H9 (cell line): ENCODE measurements at regions not wholly inside any gene's neighbourhood (a gene's known extent, or its start where the extent isn't known, plus 50 kb on each side); places are given as distances from the start of the nearest gene placed in this dataset.

ENCODE experiments used
- DNase-seq: peaks from one replicate; pipeline ENCODE4 v3.0.0-alpha.2; 2017
- H2AFZ ChIP-seq: one replicate; pipeline ENCODE4 v1.6.1; 2013; ENCODE audit warnings: mild to moderate bottlenecking, low read length, control low read depth, moderate library complexity
- H2AK5ac ChIP-seq: 2 replicates; pipeline ENCODE4 v1.6.1; 2013; ENCODE audit warnings: low read length, control low read depth, mixed read lengths; ENCODE audit not compliant: insufficient read length
- H2BK120ac ChIP-seq: one replicate; pipeline ENCODE4 v1.6.1; 2013; ENCODE audit warnings: low read depth, mild to moderate bottlenecking, low read length, control low read depth, inconsistent platforms; ENCODE audit not compliant: poor library complexity, severe bottlenecking
- H2BK12ac ChIP-seq: 2 replicates; pipeline ENCODE4 v1.6.1; 2013; ENCODE audit warnings: low read length, control low read depth, mixed read lengths, low read depth; ENCODE audit not compliant: insufficient read length
- H2BK15ac ChIP-seq: 2 replicates; pipeline ENCODE4 v1.6.1; 2013; ENCODE audit warnings: low read depth, low read length, control low read depth
- H2BK20ac ChIP-seq: one replicate; pipeline ENCODE4 v1.6.1; 2013; ENCODE audit warnings: low read depth, mild to moderate bottlenecking, low read length, control low read depth, inconsistent platforms; ENCODE audit not compliant: poor library complexity, severe bottlenecking
- H2BK5ac ChIP-seq: 2 replicates; pipeline ENCODE4 v1.6.1; 2013; ENCODE audit warnings: low read length, control low read depth, mixed read lengths; ENCODE audit not compliant: insufficient read length
- H3K14ac ChIP-seq: 2 replicates; pipeline ENCODE4 v1.6.1; 2013; ENCODE audit warnings: low read length, control low read depth; ENCODE audit not compliant: insufficient read depth
- H3K18ac ChIP-seq: 2 replicates; pipeline ENCODE4 v1.6.1; 2013; ENCODE audit warnings: low read depth, mild to moderate bottlenecking, mixed read lengths, low read length, control low read depth; ENCODE audit not compliant: insufficient read length
- H3K23ac ChIP-seq: 2 replicates; pipeline ENCODE4 v1.6.1; 2013; ENCODE audit warnings: low read length, control low read depth, mixed read lengths, low read depth; ENCODE audit not compliant: insufficient read length
- H3K23me2 ChIP-seq: 2 replicates; pipeline ENCODE4 v1.6.1; 2013; ENCODE audit warnings: low read depth, mild to moderate bottlenecking, mixed read lengths, low read length, control low read depth; ENCODE audit not compliant: insufficient read length, poor library complexity, severe bottlenecking
- H3K27ac ChIP-seq: 2 replicates; pipeline ENCODE4 v1.5.1; 2013; ENCODE audit warnings: low read length, control low read depth, mixed read lengths, low read depth; ENCODE audit not compliant: insufficient read length
- H3K27me3 ChIP-seq: 2 replicates; pipeline ENCODE4 v1.6.1; 2013; ENCODE audit warnings: low read length, control low read depth, inconsistent platforms; ENCODE audit not compliant: insufficient read depth
- H3K4ac ChIP-seq: 2 replicates; pipeline ENCODE4 v1.6.1; 2013; ENCODE audit warnings: low read depth, mild to moderate bottlenecking, control low read depth, inconsistent platforms, low read length, moderate library complexity
- H3K4me1 ChIP-seq: 2 replicates; pipeline ENCODE4 v1.6.1; 2013; ENCODE audit warnings: low read length, control low read depth, inconsistent platforms; ENCODE audit not compliant: insufficient read depth
- H3K4me2 ChIP-seq: 2 replicates; pipeline ENCODE4 v1.6.1; 2013; ENCODE audit warnings: low read length, control low read depth, mixed read lengths; ENCODE audit not compliant: insufficient read length, insufficient read depth
- H3K56ac ChIP-seq: 2 replicates; pipeline ENCODE4 v1.6.1; 2013; ENCODE audit warnings: low read depth, mild to moderate bottlenecking, mixed read lengths, low read length, control low read depth; ENCODE audit not compliant: insufficient read length
- H3K79me1 ChIP-seq: 2 replicates; pipeline ENCODE4 v1.6.1; 2013; ENCODE audit warnings: low read depth, mild to moderate bottlenecking, moderate library complexity, low read length, control low read depth, inconsistent platforms; ENCODE audit not compliant: insufficient read depth, poor library complexity, severe bottlenecking
- H3K79me2 ChIP-seq: 2 replicates; pipeline ENCODE4 v1.6.1; 2013; ENCODE audit warnings: low read length, control low read depth, inconsistent platforms; ENCODE audit not compliant: insufficient read depth
- H3K9ac ChIP-seq: 2 replicates; pipeline ENCODE4 v1.6.1; 2013; ENCODE audit warnings: low read length, control low read depth, mixed read lengths; ENCODE audit not compliant: insufficient read length; ENCODE audit errors: extremely low read depth
- H3K9me3 ChIP-seq: one replicate; pipeline ENCODE4 v1.6.1; 2013; ENCODE audit warnings: low read depth, low read length, inconsistent platforms; ENCODE audit not compliant: control insufficient read depth
- H3T11ph ChIP-seq: one replicate; pipeline ENCODE4 v1.6.1; 2013; ENCODE audit warnings: mild to moderate bottlenecking, low read length, control low read depth, inconsistent platforms
- H4K20me1 ChIP-seq: one replicate; pipeline ENCODE4 v1.6.1; 2013; ENCODE audit not compliant: control insufficient read depth, insufficient read length, insufficient read depth
- H4K5ac ChIP-seq: 2 replicates; pipeline ENCODE4 v1.6.1; 2013; ENCODE audit warnings: low read depth, mild to moderate bottlenecking, mixed read lengths, low read length, control low read depth; ENCODE audit not compliant: insufficient read length
- H4K8ac ChIP-seq: replicated peaks from 2 replicates; pipeline ENCODE4 v1.6.1; 2013; ENCODE audit warnings: low read length, control low read depth, mixed read lengths, low read depth; ENCODE audit not compliant: insufficient read length
- H4K91ac ChIP-seq: 2 replicates; pipeline ENCODE4 v1.6.1; 2013; ENCODE audit warnings: low read depth, mild to moderate bottlenecking, moderate library complexity, mixed read lengths, low read length, control low read depth; ENCODE audit not compliant: insufficient read length
- H3K27ac Mint-ChIP-seq, 3 experiments: 2 replicates in 2 of 3; 3 replicates in 1 of 3; pipeline ENCODE4 v1.8.0; 2020 to 2021; ENCODE audit warnings: mixed read lengths in 3 of 3, mild to moderate bottlenecking in 1 of 3, moderate library complexity in 1 of 3
- H3K27me3 Mint-ChIP-seq: 2 replicates; pipeline ENCODE4 v1.8.0; 2021; ENCODE audit warnings: low read depth, mild to moderate bottlenecking, moderate library complexity, mixed read lengths
- H3K36me3 Mint-ChIP-seq, 3 experiments: 2 replicates in 2 of 3; 3 replicates in 1 of 3; pipeline ENCODE4 v1.8.0; 2020 to 2021; ENCODE audit warnings: low read depth in 3 of 3, mixed read lengths in 3 of 3; ENCODE audit not compliant: insufficient read depth in 1 of 3
- H3K4me1 Mint-ChIP-seq, 2 experiments: 2 replicates each; pipeline ENCODE4 v1.8.0; 2020; ENCODE audit warnings: mixed read lengths in 2 of 2
- H3K4me3 Mint-ChIP-seq, 2 experiments: 2 replicates in 1 of 2; 3 replicates in 1 of 2; pipeline ENCODE4 v1.8.0; 2020 to 2021; ENCODE audit warnings: mild to moderate bottlenecking in 2 of 2, mixed read lengths in 2 of 2, moderate library complexity in 1 of 2
- H3K9me3 Mint-ChIP-seq, 2 experiments: 2 replicates in 1 of 2; 3 replicates in 1 of 2; pipeline ENCODE4 v1.8.0; 2020; ENCODE audit warnings: mild to moderate bottlenecking in 2 of 2, mixed read lengths in 2 of 2, moderate library complexity in 1 of 2
- CTCF ChIP-seq: fragments of 200-600 bp; sonication (generic); conservative IDR thresholded peaks from 3 replicates; pipeline ENCODE4 v1.8.0; 2021; ENCODE audit warnings: antibody characterized with exemption, mild to moderate bottlenecking
- WGBS: extraction: QIAGEN DNeasy Blood & Tissue Kit; methylation state at CpG from one replicate; pipeline ENCODE4 v1.1.7; 2013; ENCODE audit warnings: missing lambda C conversion rate, low lambda C conversion rate, mixed read lengths; ENCODE audit not compliant: insufficient read length; ENCODE audit errors: extremely low coverage; 5-methylcytosine and 5-hydroxymethylcytosine counted together

GRCh38 chr12:115343008-115343407 is 659.0 kb upstream of the TBX3 start:
- H4K5ac ChIP-seq = no peak overlapping the region
- no peak overlapping the region for H3K56ac ChIP-seq
- no peak overlapping the region for H3K9ac ChIP-seq
- WGBS = no CpG with 5 or more reads among the region's 2 CpGs
- no peaks in the 10 kb centered on the region for H3K79me2 ChIP-seq
- Mint-ChIP-seq H3K4me3 (no peak overlapping the region), H3K27ac (no peak overlapping the region), H3K36me3 (peaks cover 1 to 10% (median 4%) of the 10 kb centered on the region in 3 experiments; a peak in 3 of 7 replicates), H3K9me3 (peaks cover 4 to 16% of the 10 kb centered on the region in 2 experiments; a peak in 4 of 5 replicates), H3K4me1 (peaks cover 13 to 15% of the 10 kb centered on the region in 2 experiments), H3K27me3 (peaks cover 2% of the 10 kb centered on the region; the same call in 1 of the 2 replicates)
- H3K27me3 ChIP-seq = no peaks in the 10 kb centered on the region
- no peak overlapping the region for H3T11ph ChIP-seq
- no peak overlapping the region for H2AK5ac ChIP-seq
- no peak overlapping the region for H4K8ac ChIP-seq
- no peak overlapping the region for H3K4ac ChIP-seq
- H2AFZ ChIP-seq = no peak overlapping the region
- no peaks in the 10 kb centered on the region; the same call in 1 of the 2 replicates for H3K4me1 ChIP-seq
- no peak overlapping the region for H3K18ac ChIP-seq
- H3K4me2 ChIP-seq = no peak overlapping the region
- no peak overlapping the region for H3K23ac ChIP-seq
- no peak overlapping the region for H2BK5ac ChIP-seq
- no peaks in the 10 kb centered on the region for H4K20me1 ChIP-seq
- H3K14ac ChIP-seq = no peak overlapping the region
- H2BK12ac ChIP-seq = no peak overlapping the region
- no peaks in the 10 kb centered on the region for H3K9me3 ChIP-seq
- H4K91ac ChIP-seq = no peak overlapping the region
- no peak for TF ChIP-seq CTCF
- no peak overlapping the region for H2BK120ac ChIP-seq
- no peak overlapping the region for H3K27ac ChIP-seq
- no peaks in the 10 kb centered on the region for H3K23me2 ChIP-seq
- H2BK20ac ChIP-seq = no peak overlapping the region
- H2BK15ac ChIP-seq = no peak overlapping the region
- H3K79me1 ChIP-seq = no peaks in the 10 kb centered on the region
- no peak for DNase-seq
